HG02852 (cell line): ENCODE measurements at regions not wholly inside any gene's neighbourhood (a gene's known extent, or its start where the extent isn't known, plus 50 kb on each side); places are given as distances from the start of the nearest gene placed in this dataset.
"Not testable (repeated sequence)": the region's sequence is repeated elsewhere in the genome, so short reads cannot be mapped to it uniquely, and the experiment has no call there.

ENCODE experiments used
- ATAC-seq: cut with Tn5 transposase; IDR thresholded peaks from one replicate; pipeline ENCODE4 v1.9.1; 2021; ENCODE audit warnings: mild to moderate bottlenecking, moderate library complexity; ENCODE audit not compliant: unreplicated experiment

- ATAC-seq: no peak
These were observed 61.7 kb upstream of the MYL1 start for GRCh38 chr2:210376694-210377093.

GRCh38 chr2:210370562-210370961 is 55.6 kb upstream of the MYL1 start:
- ATAC-seq: no peak

- peak; percentile 57 for ATAC-seq
These were observed 51.7 kb upstream of the MYL1 start for GRCh38 chr2:210366675-210367080.

- not testable (repeated sequence) for ATAC-seq
These were observed 50.5 kb upstream of the MYL1 start for GRCh38 chr2:210365475-210365874.
